SU-DHL-6 (cell line): ENCODE measurements at regions not wholly inside any gene's neighbourhood (a gene's known extent, or its start where the extent isn't known, plus 50 kb on each side); places are given as distances from the start of the nearest gene placed in this dataset.

Experiments
- EZH2phosphoT487 ChIP-seq: fragments of 200-600 bp; sonication (generic), shearing (Covaris generic); conservative IDR thresholded peaks from 2 replicates; pipeline ENCODE4 v1.6.1; 2018; ENCODE audit warnings: mild to moderate bottlenecking, antibody characterized with exemption, low read length, moderate library complexity, mixed read lengths
- TF ChIP-seq, protein P1 (sequence below): fragments of 200-600 bp; sonication (generic); IDR thresholded peaks from one replicate; pipeline ENCODE4 v1.5.1; 2017; ENCODE audit warnings: antibody characterized with exemption, mild to moderate bottlenecking, low read length, moderate library complexity; ENCODE audit not compliant: insufficient read depth, poor library complexity, severe bottlenecking

- no peak for TF ChIP-seq EZH2phosphoT487
- TF ChIP-seq, protein P1, sequence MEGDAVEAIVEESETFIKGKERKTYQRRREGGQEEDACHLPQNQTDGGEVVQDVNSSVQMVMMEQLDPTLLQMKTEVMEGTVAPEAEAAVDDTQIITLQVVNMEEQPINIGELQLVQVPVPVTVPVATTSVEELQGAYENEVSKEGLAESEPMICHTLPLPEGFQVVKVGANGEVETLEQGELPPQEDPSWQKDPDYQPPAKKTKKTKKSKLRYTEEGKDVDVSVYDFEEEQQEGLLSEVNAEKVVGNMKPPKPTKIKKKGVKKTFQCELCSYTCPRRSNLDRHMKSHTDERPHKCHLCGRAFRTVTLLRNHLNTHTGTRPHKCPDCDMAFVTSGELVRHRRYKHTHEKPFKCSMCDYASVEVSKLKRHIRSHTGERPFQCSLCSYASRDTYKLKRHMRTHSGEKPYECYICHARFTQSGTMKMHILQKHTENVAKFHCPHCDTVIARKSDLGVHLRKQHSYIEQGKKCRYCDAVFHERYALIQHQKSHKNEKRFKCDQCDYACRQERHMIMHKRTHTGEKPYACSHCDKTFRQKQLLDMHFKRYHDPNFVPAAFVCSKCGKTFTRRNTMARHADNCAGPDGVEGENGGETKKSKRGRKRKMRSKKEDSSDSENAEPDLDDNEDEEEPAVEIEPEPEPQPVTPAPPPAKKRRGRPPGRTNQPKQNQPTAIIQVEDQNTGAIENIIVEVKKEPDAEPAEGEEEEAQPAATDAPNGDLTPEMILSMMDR: no peak
Observed at GRCh38 chr4:52192721-52193135, 141.6 kb downstream of the SPATA18 start.
